ENCODE measurements at regions not wholly inside any gene's neighbourhood (a gene's known extent, or its start where the extent isn't known, plus 50 kb on each side); places are given as distances from the start of the nearest gene placed in this dataset.
"Not testable (repeated sequence)": the region's sequence is repeated elsewhere in the genome, so short reads cannot be mapped to it uniquely, and the experiment has no call there.

DNA sequence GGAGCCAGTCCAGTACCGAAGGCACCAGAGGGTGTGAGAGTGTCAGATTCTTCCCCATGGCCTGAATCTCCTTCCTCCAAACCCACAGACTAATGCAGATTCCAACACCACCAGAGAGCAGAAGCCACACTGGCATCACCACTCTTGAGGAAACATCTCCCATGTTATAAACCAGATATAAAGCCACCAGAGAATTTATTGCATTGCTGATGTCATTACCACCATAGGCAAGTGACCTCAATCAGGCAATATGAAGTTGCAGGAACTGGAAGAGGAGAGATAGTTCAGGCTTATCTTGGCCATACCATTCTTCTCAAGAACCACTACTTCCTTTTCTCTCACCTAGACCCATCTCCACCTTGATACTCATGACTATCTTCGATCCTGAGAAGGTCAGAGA lies 653.4 kb downstream of the TMEM121 start:
- H3K4me1 ChIP-seq (ENCODE audit: low read depth) = no peaks in the 10 kb centered on the region
- H3K36me3 ChIP-seq (ENCODE audit: low read depth) = no peaks in the 10 kb centered on the region
- no peak for DNase-seq
- H3K9me3 ChIP-seq = no peaks in the 10 kb centered on the region
- no peak overlapping the region for H3K4me3 ChIP-seq
- no peak for ATAC-seq
- intact Hi-C loops (cut with DNase I, micrococcal nuclease) = no loop called here
- TF ChIP-seq, protein P1, sequence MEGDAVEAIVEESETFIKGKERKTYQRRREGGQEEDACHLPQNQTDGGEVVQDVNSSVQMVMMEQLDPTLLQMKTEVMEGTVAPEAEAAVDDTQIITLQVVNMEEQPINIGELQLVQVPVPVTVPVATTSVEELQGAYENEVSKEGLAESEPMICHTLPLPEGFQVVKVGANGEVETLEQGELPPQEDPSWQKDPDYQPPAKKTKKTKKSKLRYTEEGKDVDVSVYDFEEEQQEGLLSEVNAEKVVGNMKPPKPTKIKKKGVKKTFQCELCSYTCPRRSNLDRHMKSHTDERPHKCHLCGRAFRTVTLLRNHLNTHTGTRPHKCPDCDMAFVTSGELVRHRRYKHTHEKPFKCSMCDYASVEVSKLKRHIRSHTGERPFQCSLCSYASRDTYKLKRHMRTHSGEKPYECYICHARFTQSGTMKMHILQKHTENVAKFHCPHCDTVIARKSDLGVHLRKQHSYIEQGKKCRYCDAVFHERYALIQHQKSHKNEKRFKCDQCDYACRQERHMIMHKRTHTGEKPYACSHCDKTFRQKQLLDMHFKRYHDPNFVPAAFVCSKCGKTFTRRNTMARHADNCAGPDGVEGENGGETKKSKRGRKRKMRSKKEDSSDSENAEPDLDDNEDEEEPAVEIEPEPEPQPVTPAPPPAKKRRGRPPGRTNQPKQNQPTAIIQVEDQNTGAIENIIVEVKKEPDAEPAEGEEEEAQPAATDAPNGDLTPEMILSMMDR (IDR thresholded peaks at IDR 0.05) = no peak

DNA sequence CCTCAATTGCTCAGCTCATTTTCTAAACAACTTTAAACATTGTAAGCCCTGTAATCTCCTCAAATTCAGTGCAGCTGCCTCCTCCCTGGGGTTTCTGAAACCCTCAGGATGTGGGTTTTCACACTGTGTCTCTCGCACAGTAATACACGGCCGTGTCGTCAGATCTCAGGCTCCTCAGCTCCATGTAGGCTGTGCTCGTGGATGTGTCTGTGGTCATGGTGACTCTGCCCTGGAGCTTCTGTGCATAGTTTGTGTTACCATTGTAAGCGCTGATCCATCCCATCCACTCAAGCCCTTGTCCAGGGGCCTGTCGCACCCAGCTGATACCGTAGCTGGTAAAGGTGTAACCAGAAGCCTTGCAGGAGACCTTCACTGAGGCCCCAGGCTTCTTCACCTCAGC lies 658.4 kb downstream of the TMEM121 start:
- H3K4me3 ChIP-seq; H3K9me3 ChIP-seq; H3K4me1 ChIP-seq (ENCODE audit: low read depth); H3K36me3 ChIP-seq (ENCODE audit: low read depth); intact Hi-C loops (cut with DNase I, micrococcal nuclease): not testable (repeated sequence)
- DNase-seq (peak in 2 of 3 donors; percentile 31 to 38), ATAC-seq (peak; percentile 38)

DNA sequence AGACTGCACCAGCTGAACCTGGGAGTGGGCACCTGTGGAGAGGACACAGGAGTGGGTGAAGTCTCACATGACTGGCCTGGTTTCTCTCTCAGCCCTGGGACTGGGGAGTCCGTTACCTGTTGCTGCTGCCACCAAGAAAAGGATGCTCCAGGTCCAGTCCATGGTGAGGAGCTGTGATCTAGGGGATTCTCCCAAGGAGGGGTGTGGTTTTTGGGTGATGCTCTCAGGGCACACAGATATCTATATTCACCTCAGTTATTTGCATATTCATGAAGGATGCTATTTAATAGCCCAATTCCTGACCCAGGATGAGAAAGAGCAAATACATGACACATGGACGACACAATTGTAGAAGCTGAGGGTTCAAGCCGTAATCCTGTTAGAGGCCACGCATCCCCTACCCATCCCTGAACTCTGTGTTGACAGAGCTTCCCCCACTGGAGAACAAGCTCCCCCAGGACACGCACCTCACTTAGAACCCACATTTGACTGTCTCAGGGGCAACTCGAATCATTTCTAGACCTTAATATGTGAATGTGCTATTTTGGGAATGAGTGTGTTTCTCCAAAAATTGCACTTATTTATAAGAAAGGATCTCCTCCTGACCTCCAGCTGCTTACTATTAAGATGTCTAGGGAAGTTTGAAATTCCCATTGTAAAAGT lies 658.9 kb downstream of the TMEM121 start:
- H3K4me1 ChIP-seq (ENCODE audit: low read depth); H3K36me3 ChIP-seq (ENCODE audit: low read depth); H3K9me3 ChIP-seq; intact Hi-C loops (cut with DNase I, micrococcal nuclease); DNase-seq; H3K4me3 ChIP-seq; ATAC-seq: not testable (repeated sequence)

DNA sequence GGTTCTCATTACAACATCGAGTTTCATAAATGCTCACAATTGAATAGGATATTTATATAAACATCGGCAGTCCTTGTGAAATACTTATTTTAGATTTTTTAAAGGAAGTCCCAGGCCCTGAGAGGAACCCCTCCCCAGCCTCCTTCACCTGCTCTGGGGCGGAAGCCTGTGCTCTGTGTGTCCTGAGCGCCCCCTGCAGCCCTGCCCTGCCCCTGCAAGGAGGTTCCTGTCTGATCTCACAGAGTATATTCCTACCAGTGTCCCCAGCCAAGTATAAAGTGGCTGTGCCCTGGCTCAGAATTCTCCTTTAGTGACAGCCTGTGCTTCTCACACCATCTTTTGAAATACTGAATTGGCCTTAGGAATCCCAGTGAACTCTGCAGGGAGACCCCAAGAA lies 659.5 kb downstream of the TMEM121 start:
- no peaks in the 10 kb centered on the region for H3K36me3 ChIP-seq (ENCODE audit: low read depth)
- TF ChIP-seq, protein P1 (IDR thresholded peaks at IDR 0.05) = no peak
- H3K4me1 ChIP-seq (ENCODE audit: low read depth) = no peaks in the 10 kb centered on the region
- intact Hi-C loops (cut with DNase I, micrococcal nuclease) = no loop called here
- H3K9me3 ChIP-seq = no peaks in the 10 kb centered on the region
- ATAC-seq = peak; percentile 61
- H3K4me3 ChIP-seq = no peak overlapping the region
- DNase-seq = peak in 2 of 3 donors; percentile 53 to 66

DNA sequence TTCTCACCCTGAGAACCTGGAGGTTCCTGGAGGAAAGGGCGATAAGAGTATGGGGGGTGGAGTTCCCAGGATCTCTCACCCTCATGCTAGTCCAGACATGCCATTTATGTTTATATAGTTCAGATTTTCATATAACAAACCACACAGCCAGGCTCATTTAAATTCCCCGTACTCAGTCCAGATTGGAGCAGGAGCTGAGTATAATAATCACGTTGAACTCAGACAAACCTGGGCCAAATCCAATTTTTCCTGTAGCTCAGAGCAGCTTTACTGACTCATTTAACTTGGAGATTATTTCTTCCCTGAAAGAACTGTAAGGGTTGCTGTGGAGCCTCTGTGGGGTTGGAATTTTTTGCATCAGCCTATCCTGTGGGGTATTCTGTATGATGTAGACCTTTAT lies 660.8 kb downstream of the TMEM121 start:
- no peaks in the 10 kb centered on the region for H3K9me3 ChIP-seq
- no peak for DNase-seq
- H3K4me1 ChIP-seq (ENCODE audit: low read depth) = no peaks in the 10 kb centered on the region
- H3K36me3 ChIP-seq (ENCODE audit: low read depth) = no peaks in the 10 kb centered on the region
- no peak for ATAC-seq
- no peak overlapping the region for H3K4me3 ChIP-seq
- intact Hi-C loops (cut with DNase I, micrococcal nuclease) = no loop called here
- TF ChIP-seq, protein P1 (IDR thresholded peaks at IDR 0.05) = no peak

DNA sequence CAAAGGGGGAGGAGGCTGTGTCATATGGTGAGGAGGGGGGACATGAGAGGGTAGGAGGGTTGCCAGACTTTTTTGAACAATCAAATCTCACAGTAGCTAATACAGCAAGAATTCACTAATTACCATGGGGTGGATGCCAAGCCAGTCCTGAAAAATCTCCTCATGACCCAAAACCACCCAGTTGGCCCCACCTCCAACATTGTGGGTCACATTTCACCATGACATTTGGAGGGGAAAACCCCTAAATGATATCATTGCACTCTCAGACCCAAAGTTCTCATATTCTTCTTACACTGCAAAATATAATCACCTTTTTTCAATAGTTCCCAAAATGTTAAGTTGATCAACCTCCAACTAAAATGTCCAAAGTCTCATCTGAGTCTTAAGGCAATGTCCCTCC lies 666.3 kb downstream of the TMEM121 start:
- H3K4me3 ChIP-seq; DNase-seq; H3K9me3 ChIP-seq; intact Hi-C loops (cut with DNase I, micrococcal nuclease); ATAC-seq; H3K36me3 ChIP-seq (ENCODE audit: low read depth); H3K4me1 ChIP-seq (ENCODE audit: low read depth): not testable (repeated sequence)

DNA sequence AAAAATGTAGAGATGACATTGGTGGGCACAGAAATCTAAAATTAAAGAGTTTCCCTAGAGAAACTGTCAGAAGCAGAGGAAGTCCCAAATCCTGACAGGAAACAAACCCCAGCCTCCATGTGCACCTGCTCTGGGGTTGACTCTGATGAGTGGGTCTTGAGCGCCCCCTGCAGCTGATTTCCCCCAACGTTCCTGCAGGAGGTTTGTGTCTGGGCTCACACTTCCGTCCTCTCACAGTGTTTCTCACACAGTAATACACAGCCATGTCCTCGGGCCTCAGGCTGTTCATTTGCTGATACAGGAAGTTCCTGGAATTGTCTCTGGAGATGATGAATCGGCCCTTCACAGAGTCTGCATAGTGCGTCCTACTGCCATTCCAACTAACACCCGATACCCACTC lies 670.1 kb downstream of the TMEM121 start:
- ATAC-seq; intact Hi-C loops (cut with DNase I, micrococcal nuclease); H3K4me3 ChIP-seq; H3K36me3 ChIP-seq (ENCODE audit: low read depth); H3K9me3 ChIP-seq; H3K4me1 ChIP-seq (ENCODE audit: low read depth): not testable (repeated sequence)
- peak in 2 of 3 donors; percentile 48 to 54 for DNase-seq

DNA sequence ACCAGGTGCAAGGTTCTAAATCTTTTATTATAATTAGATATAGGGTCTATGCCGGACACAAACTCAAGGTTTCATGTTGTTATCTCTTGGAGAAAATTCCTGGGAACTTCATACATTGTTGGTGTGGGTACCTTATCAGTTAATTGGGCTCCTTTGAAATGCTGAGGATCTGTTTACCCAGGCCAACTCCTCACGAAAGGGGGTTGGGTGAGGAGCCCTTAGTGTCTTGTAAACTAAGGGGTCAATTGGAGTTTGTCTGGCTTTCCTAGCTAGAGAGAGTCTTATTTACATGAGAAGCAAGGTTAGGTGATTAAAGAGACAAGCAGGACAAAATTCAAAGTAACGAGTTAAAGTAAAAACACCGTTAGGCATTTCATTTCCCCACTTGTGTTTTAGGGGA lies 670.9 kb downstream of the TMEM121 start:
- H3K9me3 ChIP-seq; intact Hi-C loops (cut with DNase I, micrococcal nuclease); ATAC-seq: not testable (repeated sequence)

More for the DNA sequence above, 670.9 kb downstream of the TMEM121 start:
- not testable (repeated sequence) for DNase-seq; H3K4me3 ChIP-seq; H3K4me1 ChIP-seq (ENCODE audit: low read depth); H3K36me3 ChIP-seq (ENCODE audit: low read depth)

All from mucosa of descending colon (tissue), 3 donors.